BJ (cell line): ENCODE measurements at regions not wholly inside any gene's neighbourhood (a gene's known extent, or its start where the extent isn't known, plus 50 kb on each side); places are given as distances from the start of the nearest gene placed in this dataset.

ENCODE experiments used
- CTCF ChIA-PET: fragments of 350-600 bp; formaldehyde crosslinking; extraction: SDS; loops from one replicate; lab custom pipeline; 2021; ENCODE audit warnings: antibody characterized with exemption, inconsistent platforms; lab: Yijun Ruan, JAX
- POLR2A ChIA-PET: fragments of 300-600 bp; sonication (Branson Sonifier 250); formaldehyde crosslinking; extraction: SDS; loops from one replicate; lab custom pipeline; 2021; ENCODE audit warnings: antibody characterized with exemption; lab: Charles Lee
- DNase-seq: peaks from one replicate; pipeline ENCODE4 v3.0.0-alpha.2; 2011; ENCODE audit warnings: low read depth
- H3K27me3 ChIP-seq: 2 replicates; pipeline ENCODE4 v1.6.0; 2011; ENCODE audit warnings: low read length; ENCODE audit not compliant: control insufficient read depth, insufficient read depth
- H3K36me3 ChIP-seq: 2 replicates; pipeline ENCODE4 v1.5.1; 2011; ENCODE audit warnings: low read length; ENCODE audit not compliant: control insufficient read depth, insufficient read depth
- H3K4me3 ChIP-seq: 2 replicates; pipeline ENCODE4 v1.5.1; 2011; ENCODE audit warnings: low read depth, mild to moderate bottlenecking, control low read depth, low read length
- CTCF ChIP-seq: IDR thresholded peaks from 2 replicates; pipeline ENCODE4 v1.5.1; 2011; ENCODE audit warnings: low read depth, mild to moderate bottlenecking, control low read depth, inconsistent platforms, low read length, moderate library complexity; ENCODE audit not compliant: insufficient read depth

GRCh38 chr9:89731262-89732182 is 126.7 kb downstream of the GADD45G start:
- DNase-seq = no peak
- ChIA-PET POLR2A (interaction anchor here (0.6 kb wide), 1 partner anchor 117 kb away, joined by 3 read pairs; no protein-coding TSS in a partner anchor), CTCF (no interaction called here)
- TF ChIP-seq CTCF = no peak
- H3K36me3 ChIP-seq = no peaks in the 10 kb centered on the region
- H3K27me3 ChIP-seq = no peaks in the 10 kb centered on the region
- no peak overlapping the region for H3K4me3 ChIP-seq

GRCh38 chr9:89732295-89732938 is 127.6 kb downstream of the GADD45G start:
- Histone ChIP-seq H3K27me3 (no peaks in the 10 kb centered on the region), H3K36me3 (no peaks in the 10 kb centered on the region), H3K4me3 (no peak overlapping the region)
- POLR2A ChIA-PET = interaction anchor here (0.6 kb wide), 1 partner anchor 118 kb away, joined by 3 read pairs; no protein-coding TSS in a partner anchor
- no peak for TF ChIP-seq CTCF
- no peak for DNase-seq
- CTCF ChIA-PET = no interaction called here

GRCh38 chr9:89732939-89733324 is 128.1 kb downstream of the GADD45G start:
- Histone ChIP-seq H3K27me3 (no peaks in the 10 kb centered on the region), H3K4me3 (no peak overlapping the region), H3K36me3 (no peaks in the 10 kb centered on the region)
- POLR2A ChIA-PET = no interaction called here
- CTCF ChIA-PET = no interaction called here
- no peak for TF ChIP-seq CTCF
- DNase-seq = no peak

GRCh38 chr9:89734600-89735041 is 129.8 kb downstream of the GADD45G start:
- Histone ChIP-seq H3K4me3 (no peak overlapping the region), H3K36me3 (no peaks in the 10 kb centered on the region), H3K27me3 (no peaks in the 10 kb centered on the region)
- no peak for TF ChIP-seq CTCF
- no peak for DNase-seq
- ChIA-PET CTCF (no interaction called here), POLR2A (no interaction called here)
